Mesendoderm (in vitro differentiated cells): ENCODE measurements at regions not wholly inside any gene's neighbourhood (a gene's known extent, or its start where the extent isn't known, plus 50 kb on each side); places are given as distances from the start of the nearest gene placed in this dataset.

Experiments
- DNase-seq: peaks from one replicate; pipeline ENCODE4 v3.0.0; 2013
- H2AK5ac ChIP-seq: 2 replicates; pipeline ENCODE4 v1.6.1; 2013; ENCODE audit warnings: low read length, inconsistent platforms
- H2BK120ac ChIP-seq: 2 replicates; pipeline ENCODE4 v1.6.1; 2013; ENCODE audit warnings: low read depth, mild to moderate bottlenecking, low read length, moderate library complexity, mixed read lengths
- H2BK15ac ChIP-seq: replicated peaks from 2 replicates; pipeline ENCODE4 v1.6.1; 2013; ENCODE audit warnings: low read depth, mild to moderate bottlenecking, moderate library complexity
- H2BK5ac ChIP-seq: 2 replicates; pipeline ENCODE4 v1.6.1; 2013; ENCODE audit warnings: low read length, inconsistent platforms
- H3K18ac ChIP-seq: 2 replicates; pipeline ENCODE4 v1.6.1; 2013; ENCODE audit warnings: mild to moderate bottlenecking, low read length, mixed read lengths
- H3K23ac ChIP-seq: one replicate; pipeline ENCODE4 v1.6.1; 2013; ENCODE audit warnings: low read length
- H3K27ac ChIP-seq: 2 replicates; pipeline ENCODE4 v1.5.1; 2013; ENCODE audit warnings: low read depth, mild to moderate bottlenecking, inconsistent platforms, low read length, moderate library complexity
- H3K27me3 ChIP-seq: 2 replicates; pipeline ENCODE4 v1.6.1; 2013; ENCODE audit warnings: low read length, control low read depth, mild to moderate bottlenecking, inconsistent platforms; ENCODE audit not compliant: insufficient read depth, poor library complexity
- H3K36me3 ChIP-seq: 2 replicates; pipeline ENCODE4 v1.6.1; 2013; ENCODE audit warnings: low read length, inconsistent platforms; ENCODE audit not compliant: control insufficient read depth, insufficient read depth
- H3K4ac ChIP-seq: one replicate; pipeline ENCODE4 v1.6.1; 2013; ENCODE audit warnings: low read depth, mild to moderate bottlenecking, low read length, moderate library complexity
- H3K4me1 ChIP-seq: 2 replicates; pipeline ENCODE4 v1.6.1; 2013; ENCODE audit warnings: low read depth, low read length, inconsistent platforms; ENCODE audit not compliant: control insufficient read depth
- H3K4me2 ChIP-seq: 2 replicates; pipeline ENCODE4 v1.6.1; 2013; ENCODE audit warnings: low read length
- H3K4me3 ChIP-seq: 2 replicates; pipeline ENCODE4 v1.5.1; 2013; ENCODE audit warnings: mild to moderate bottlenecking, low read length
- H3K56ac ChIP-seq: one replicate; pipeline ENCODE4 v1.6.1; 2013; ENCODE audit warnings: low read length
- H3K79me1 ChIP-seq: 2 replicates; pipeline ENCODE4 v1.6.1; 2013; ENCODE audit warnings: low read length, inconsistent platforms
- H3K79me2 ChIP-seq: 2 replicates; pipeline ENCODE4 v1.6.1; 2013; ENCODE audit warnings: mild to moderate bottlenecking, low read length; ENCODE audit not compliant: control insufficient read depth, insufficient read depth
- H3K9ac ChIP-seq: 2 replicates; pipeline ENCODE4 v1.6.1; 2013; ENCODE audit warnings: low read length, inconsistent platforms
- H4K5ac ChIP-seq: one replicate; pipeline ENCODE4 v1.6.1; 2013; ENCODE audit warnings: low read length
- H4K8ac ChIP-seq: one replicate; pipeline ENCODE4 v1.6.1; 2013; ENCODE audit warnings: low read depth, mild to moderate bottlenecking, control low read depth, low read length, moderate library complexity
- WGBS: extraction: QIAGEN DNeasy Blood & Tissue Kit; methylation state at CpG from one replicate; pipeline ENCODE4 v1.1.7; 2013; ENCODE audit warnings: low lambda C conversion rate, missing lambda C conversion rate; ENCODE audit not compliant: insufficient coverage; ENCODE audit errors: extremely low coverage; 5-methylcytosine and 5-hydroxymethylcytosine counted together

DNA sequence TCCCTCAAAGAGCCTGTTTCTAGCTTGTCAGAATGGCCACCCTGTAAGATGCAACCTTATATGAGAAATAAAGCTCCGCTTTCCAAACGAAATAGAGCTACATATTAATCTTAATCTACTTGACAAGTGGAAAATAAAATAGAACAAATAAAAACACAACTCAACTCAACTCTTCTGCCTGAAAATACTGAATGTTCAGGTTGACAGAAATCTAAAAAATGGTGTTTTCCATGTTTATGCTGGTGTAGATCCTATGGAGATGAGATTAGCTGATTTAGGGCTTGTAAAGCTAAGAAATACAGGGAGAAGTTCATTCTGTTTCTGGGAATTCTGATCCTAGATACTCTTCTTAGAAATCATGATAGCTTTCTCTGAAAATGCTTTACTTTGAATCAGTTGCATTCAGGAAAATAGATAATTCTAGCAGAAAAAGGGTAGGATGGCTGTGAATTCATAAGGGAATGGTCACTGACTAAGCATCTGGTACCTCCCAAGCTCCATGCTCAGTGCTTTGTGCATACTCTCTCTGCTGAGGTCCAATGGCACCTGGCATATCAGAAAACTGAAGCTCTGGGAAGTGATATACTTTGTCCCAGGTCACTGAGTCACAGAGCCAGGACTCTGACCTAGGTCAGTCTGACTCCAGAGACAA, 89.2 kb upstream of the EXOC1L start:
- Histone ChIP-seq H2BK15ac (no peak overlapping the region), H3K23ac (no peak overlapping the region), H3K79me1 (no peaks in the 10 kb centered on the region), H3K79me2 (no peaks in the 10 kb centered on the region), H3K27me3 (no peaks in the 10 kb centered on the region), H3K4me3 (no peak overlapping the region), H3K4me2 (no peak overlapping the region), H3K56ac (no peak overlapping the region), H2BK120ac (no peak overlapping the region), H3K36me3 (no peaks in the 10 kb centered on the region), H2AK5ac (no peak overlapping the region), H2BK5ac (no peak overlapping the region), H3K4ac (no peak overlapping the region), H3K9ac (no peak overlapping the region), H4K8ac (no peak overlapping the region), H3K18ac (no peak overlapping the region), H4K5ac (no peak overlapping the region), H3K4me1 (no peaks in the 10 kb centered on the region), H3K27ac (no peak overlapping the region)
- no peak for DNase-seq
- WGBS, result no CpG with 5 or more reads among the region's 2 CpGs

DNA sequence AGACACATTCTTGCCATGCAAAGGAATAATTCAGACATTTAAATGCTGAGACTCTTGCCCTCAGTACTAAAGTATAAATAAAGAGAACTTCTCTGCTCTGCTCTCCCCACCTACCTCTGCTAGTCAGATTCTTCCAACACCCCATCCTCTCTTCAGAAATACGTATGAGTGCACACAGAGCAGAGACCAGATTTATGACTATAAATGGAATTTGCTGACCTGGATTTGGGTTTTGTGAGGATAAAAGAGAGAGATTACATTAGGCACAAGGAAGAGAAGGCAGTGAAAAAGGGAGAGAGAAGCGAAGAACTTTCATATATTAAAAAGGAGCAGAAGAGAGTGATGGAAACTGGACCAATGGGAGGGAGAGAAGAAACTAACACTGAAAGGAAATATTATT, 87.6 kb upstream of the EXOC1L start:
- Histone ChIP-seq H3K9ac (no peak overlapping the region), H2BK15ac (no peak overlapping the region), H3K27me3 (no peaks in the 10 kb centered on the region), H3K27ac (no peak overlapping the region), H3K4me1 (no peaks in the 10 kb centered on the region), H2AK5ac (no peak overlapping the region), H2BK5ac (no peak overlapping the region), H3K4me3 (no peak overlapping the region), H3K36me3 (no peaks in the 10 kb centered on the region), H3K18ac (no peak overlapping the region), H3K4ac (no peak overlapping the region), H4K5ac (no peak overlapping the region), H3K56ac (no peak overlapping the region), H3K79me1 (no peaks in the 10 kb centered on the region), H4K8ac (no peak overlapping the region), H3K23ac (no peak overlapping the region), H3K4me2 (no peak overlapping the region), H3K79me2 (no peaks in the 10 kb centered on the region), H2BK120ac (no peak overlapping the region)
- no CpG with 5 or more reads among the region's 2 CpGs for WGBS
- no peak for DNase-seq

DNA sequence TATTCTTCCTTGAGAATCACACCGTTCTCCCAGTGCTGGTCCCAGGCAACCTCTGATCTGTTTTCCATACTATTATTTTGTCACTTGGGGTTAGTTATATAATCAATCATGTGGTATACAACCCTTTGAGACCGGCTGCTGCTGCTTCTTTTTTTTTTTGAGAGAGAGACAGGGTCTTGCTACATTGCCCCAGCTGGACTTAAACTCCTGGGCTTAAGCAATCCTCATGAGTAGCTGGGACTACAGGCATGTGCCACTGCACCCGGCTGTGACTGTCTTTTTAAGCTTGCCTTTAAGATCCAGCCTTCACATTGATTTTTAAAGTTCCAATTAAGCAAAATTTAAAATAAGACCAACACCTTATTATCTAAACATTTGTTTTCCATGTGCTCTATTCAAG, 86.7 kb upstream of the EXOC1L start:
- no peaks in the 10 kb centered on the region for H3K79me2 ChIP-seq
- no peak overlapping the region for H3K18ac ChIP-seq
- no peak overlapping the region for H4K8ac ChIP-seq
- no peak overlapping the region for H3K56ac ChIP-seq
- H2BK15ac ChIP-seq, result no peak overlapping the region
- H3K4me1 ChIP-seq, result no peaks in the 10 kb centered on the region
- no peak overlapping the region for H2AK5ac ChIP-seq
- H3K4me3 ChIP-seq, result no peak overlapping the region
- H3K9ac ChIP-seq, result no peak overlapping the region
- DNase-seq, result no peak
- H4K5ac ChIP-seq, result no peak overlapping the region
- H2BK120ac ChIP-seq, result no peak overlapping the region
- H3K27ac ChIP-seq, result no peak overlapping the region
- no peak overlapping the region for H3K4me2 ChIP-seq
- no peaks in the 10 kb centered on the region for H3K36me3 ChIP-seq
- no peaks in the 10 kb centered on the region for H3K79me1 ChIP-seq
- WGBS, result no CpG with 5 or more reads among the region's 3 CpGs
- no peak overlapping the region for H3K23ac ChIP-seq
- H3K27me3 ChIP-seq, result no peaks in the 10 kb centered on the region
- H3K4ac ChIP-seq, result no peak overlapping the region
- no peak overlapping the region for H2BK5ac ChIP-seq

GRCh38 chr4:55733932-55734331, 85.7 kb upstream of the EXOC1L start:
- no peaks in the 10 kb centered on the region for H3K4me1 ChIP-seq
- H3K23ac ChIP-seq, result no peak overlapping the region
- H3K4me2 ChIP-seq, result no peak overlapping the region
- no CpG with 5 or more reads among the region's 2 CpGs for WGBS
- no peak for DNase-seq
- no peak overlapping the region for H3K18ac ChIP-seq
- H3K27ac ChIP-seq, result no peak overlapping the region
- no peak overlapping the region for H2BK15ac ChIP-seq
- H3K27me3 ChIP-seq, result no peaks in the 10 kb centered on the region
- no peak overlapping the region for H2BK5ac ChIP-seq
- no peaks in the 10 kb centered on the region for H3K79me2 ChIP-seq
- H3K36me3 ChIP-seq, result no peaks in the 10 kb centered on the region
- no peak overlapping the region for H4K8ac ChIP-seq
- H3K4ac ChIP-seq, result no peak overlapping the region
- no peak overlapping the region for H2AK5ac ChIP-seq
- no peaks in the 10 kb centered on the region for H3K79me1 ChIP-seq
- no peak overlapping the region for H2BK120ac ChIP-seq
- H3K4me3 ChIP-seq, result no peak overlapping the region
- H3K9ac ChIP-seq, result no peak overlapping the region
- H4K5ac ChIP-seq, result no peak overlapping the region
- no peak overlapping the region for H3K56ac ChIP-seq

GRCh38 chr4:55736605-55737183, 82.9 kb upstream of the EXOC1L start:
- H3K9ac ChIP-seq, result no peak overlapping the region
- no peaks in the 10 kb centered on the region for H3K79me1 ChIP-seq
- no peaks in the 10 kb centered on the region for H3K79me2 ChIP-seq
- H2BK15ac ChIP-seq, result no peak overlapping the region
- no peak overlapping the region for H3K4ac ChIP-seq
- H3K4me3 ChIP-seq, result no peak overlapping the region
- no peak overlapping the region for H2BK120ac ChIP-seq
- no peak overlapping the region for H4K8ac ChIP-seq
- no peak overlapping the region for H3K4me2 ChIP-seq
- no peak for DNase-seq
- H3K4me1 ChIP-seq, result no peaks in the 10 kb centered on the region
- H3K18ac ChIP-seq, result no peak overlapping the region
- no peak overlapping the region for H3K23ac ChIP-seq
- H3K27me3 ChIP-seq, result no peaks in the 10 kb centered on the region
- H2AK5ac ChIP-seq, result no peak overlapping the region
- H3K36me3 ChIP-seq, result no peaks in the 10 kb centered on the region
- H2BK5ac ChIP-seq, result no peak overlapping the region
- H3K56ac ChIP-seq, result no peak overlapping the region
- H4K5ac ChIP-seq, result no peak overlapping the region
- WGBS, result 100% methylated on average over 1 of the region's 3 CpGs
- H3K27ac ChIP-seq, result no peak overlapping the region

DNA sequence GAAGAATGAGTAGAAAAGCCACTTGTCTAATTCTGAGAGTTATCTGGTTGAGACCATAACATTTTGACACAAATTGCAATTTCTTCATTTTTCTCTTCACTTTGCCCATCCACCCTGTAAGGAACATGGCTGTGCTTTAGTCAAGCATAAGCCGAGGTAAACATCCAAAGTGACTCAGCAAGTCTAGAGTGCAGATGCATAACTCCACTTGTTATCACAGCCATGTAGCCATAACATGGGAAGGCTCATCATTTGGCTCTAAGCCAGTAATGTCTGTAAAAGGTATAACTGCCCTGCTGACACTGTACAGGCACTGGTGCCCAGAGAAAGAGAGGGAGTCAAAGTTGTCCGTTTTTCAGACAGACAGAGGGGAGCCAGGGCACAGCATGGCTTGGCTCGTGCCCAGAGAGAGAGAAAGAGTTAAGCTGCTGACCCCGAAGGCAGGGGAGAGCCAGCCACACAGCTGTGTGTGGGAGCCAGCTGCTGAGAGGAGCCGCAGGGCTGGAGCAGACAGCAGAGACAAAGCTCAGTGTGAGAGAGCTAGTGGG, 76.9 kb upstream of the EXOC1L start:
- Histone ChIP-seq H4K8ac (no peak overlapping the region), H3K27ac (no peak overlapping the region), H2BK15ac (no peak overlapping the region), H2BK120ac (no peak overlapping the region), H3K4me1 (no peaks in the 10 kb centered on the region), H3K27me3 (no peaks in the 10 kb centered on the region), H3K23ac (no peak overlapping the region), H3K4ac (no peak overlapping the region), H3K4me3 (no peak overlapping the region), H2AK5ac (no peak overlapping the region), H3K79me1 (no peaks in the 10 kb centered on the region), H3K79me2 (no peaks in the 10 kb centered on the region), H2BK5ac (no peak overlapping the region), H3K56ac (no peak overlapping the region), H3K18ac (no peak overlapping the region), H3K9ac (no peak overlapping the region), H4K5ac (no peak overlapping the region), H3K4me2 (no peak overlapping the region), H3K36me3 (no peaks in the 10 kb centered on the region)
- DNase-seq, result no peak
- WGBS, result no CpG with 5 or more reads among the region's 5 CpGs
